ENCODE measurements at regions not wholly inside any gene's neighbourhood (a gene's known extent, or its start where the extent isn't known, plus 50 kb on each side); places are given as distances from the start of the nearest gene placed in this dataset.

- ChIA-PET CTCF (no interaction called here), POLR2A (no interaction called here)
- no peak for TF ChIP-seq ZNF510 (tag by site-specific recombination; IDR thresholded peaks at IDR 0.05; ENCODE audit: insufficient replicate concordance)
- no peak for TF ChIP-seq FEZF1 (tag by site-specific recombination; IDR thresholded peaks at IDR 0.05)
- no peak for TF ChIP-seq ZNF324 (tag by site-specific recombination; IDR thresholded peaks at IDR 0.05)
- no peak for TF ChIP-seq ZNF292 (tag by site-specific recombination; IDR thresholded peaks at IDR 0.05; ENCODE audit: borderline replicate concordance, low read depth)
- TF ChIP-seq ZNF785 (tag by site-specific recombination; IDR thresholded peaks at IDR 0.05), result no peak
- no peak for TF ChIP-seq ZNF654 (tag by site-specific recombination; IDR thresholded peaks at IDR 0.05; ENCODE audit: low read depth)
- no peak for TF ChIP-seq HOXC10 (CRISPR knock-in tag; IDR thresholded peaks at IDR 0.05)
- TF ChIP-seq ZNF670 (tag by site-specific recombination; IDR thresholded peaks at IDR 0.05; ENCODE audit: low read depth), result no peak
- no peak for TF ChIP-seq ZNF549 (tag by site-specific recombination; IDR thresholded peaks at IDR 0.05)
- TF ChIP-seq TCF7L2 (IDR thresholded peaks at IDR 0.05; ENCODE audit: borderline replicate concordance, low read depth, low read length), result no peak
- TF ChIP-seq PRDM4 (tag by site-specific recombination; IDR thresholded peaks at IDR 0.05), result no peak
- no peak for TF ChIP-seq ZSCAN30 (tag by site-specific recombination; IDR thresholded peaks at IDR 0.05)
- TF ChIP-seq ZNF280C (tag by site-specific recombination; IDR thresholded peaks at IDR 0.05), result no peak
- no peak for TF ChIP-seq ZNF302 (tag by site-specific recombination; IDR thresholded peaks at IDR 0.05; ENCODE audit: low read depth)
- TF ChIP-seq ZNF223 (tag by site-specific recombination; IDR thresholded peaks at IDR 0.05), result no peak
- no peak for TF ChIP-seq ZNF792 (tag by site-specific recombination; IDR thresholded peaks at IDR 0.05)
- no peak for TF ChIP-seq ZNF155 (tag by site-specific recombination; IDR thresholded peaks at IDR 0.05)
- TF ChIP-seq GFI1B (tag by site-specific recombination; IDR thresholded peaks at IDR 0.05), result no peak
- Histone ChIP-seq H3K4me3 (ENCODE audit: low read depth, low read length) (no peak overlapping the region), H3K36me3 (ENCODE audit: control insufficient read depth in 2 of 2, insufficient read depth in 1 of 2, low read length in 2 of 2) (no peaks in the 10 kb centered on the region), H3K27ac (ENCODE audit: extremely low read depth, low read depth, low read length) (no peak overlapping the region), H3K9me3 (ENCODE audit: control insufficient read depth, insufficient read depth, low read depth, low read length) (no peaks in the 10 kb centered on the region), H3K4me1 (ENCODE audit: control insufficient read depth, insufficient read depth, low read length) (no peaks in the 10 kb centered on the region)
Measured at GRCh38 chr14:82080370-82080769, 546.7 kb upstream of the SEL1L start.

- Histone ChIP-seq H3K4me3 (ENCODE audit: low read depth, low read length) (no peak overlapping the region), H3K36me3 (ENCODE audit: control insufficient read depth in 2 of 2, insufficient read depth in 1 of 2, low read length in 2 of 2) (no peaks in the 10 kb centered on the region), H3K9me3 (ENCODE audit: control insufficient read depth, insufficient read depth, low read depth, low read length) (no peaks in the 10 kb centered on the region), H3K27ac (ENCODE audit: extremely low read depth, low read depth, low read length) (no peak overlapping the region), H3K4me1 (ENCODE audit: control insufficient read depth, insufficient read depth, low read length) (no peaks in the 10 kb centered on the region)
- ChIA-PET POLR2A (no interaction called here), CTCF (no interaction called here)
- 0 out of 2 replicates have a peak, but pooled peaks have one; percentile 14 for TF ChIP-seq REST (tag by site-specific recombination; IDR thresholded peaks at IDR 0.05)
- no peak for TF ChIP-seq ZNF184 (tag by site-specific recombination; IDR thresholded peaks at IDR 0.05)
Measured at GRCh38 chr14:82084813-82085212, 551.2 kb upstream of the SEL1L start.
